ENCODE measurements at regions not wholly inside any gene's neighbourhood (a gene's known extent, or its start where the extent isn't known, plus 50 kb on each side); places are given as distances from the start of the nearest gene placed in this dataset.

GRCh38 chr1:30049748-30050296, 673.6 kb downstream of the MATN1 start:
- POLR2A ChIA-PET (ENCODE audit: low non-redundant PET) = no interaction called here
- no peak for DNase-seq (ENCODE audit: low spot score)
- CTCF ChIA-PET = no interaction called here
- TF ChIP-seq CTCF (conservative IDR thresholded peaks at IDR 0.05; ENCODE audit: low read depth) = no peak
- no peak overlapping the region for H3K27ac ChIP-seq

- no peak for TF ChIP-seq CTCF (conservative IDR thresholded peaks at IDR 0.05; ENCODE audit: low read depth)
- CTCF ChIA-PET = interaction anchor here (0.5 kb wide), 1 partner anchor 1188 kb away, joined by 4 read pairs; no protein-coding TSS in a partner anchor
- no peak overlapping the region for H3K27ac ChIP-seq
- DNase-seq (ENCODE audit: low spot score) = no peak
- POLR2A ChIA-PET (ENCODE audit: low non-redundant PET) = no interaction called here
Measured at GRCh38 chr1:30048905-30049304, 674.5 kb downstream of the MATN1 start.

- TF ChIP-seq CTCF (conservative IDR thresholded peaks at IDR 0.05; ENCODE audit: low read depth) = no peak
- no peak overlapping the region for H3K27ac ChIP-seq
- POLR2A ChIA-PET (ENCODE audit: low non-redundant PET) = no interaction called here
- no peak for DNase-seq (ENCODE audit: low spot score)
- CTCF ChIA-PET = no interaction called here
Measured at GRCh38 chr1:30047576-30047975, 675.8 kb downstream of the MATN1 start.

GRCh38 chr1:30046751-30047150, 676.6 kb downstream of the MATN1 start:
- TF ChIP-seq CTCF (conservative IDR thresholded peaks at IDR 0.05; ENCODE audit: low read depth) = no peak
- no peak for DNase-seq (ENCODE audit: low spot score)
- ChIA-PET POLR2A (ENCODE audit: low non-redundant PET) (no interaction called here), CTCF (no interaction called here)
- H3K27ac ChIP-seq = no peak overlapping the region

GRCh38 chr1:30045304-30046090, 677.9 kb downstream of the MATN1 start:
- ChIA-PET POLR2A (ENCODE audit: low non-redundant PET) (no interaction called here), CTCF (interaction anchor here (0.6 kb wide), 1 partner anchor 288 kb away, joined by 4 read pairs; no protein-coding TSS in a partner anchor)
- TF ChIP-seq CTCF (conservative IDR thresholded peaks at IDR 0.05; ENCODE audit: low read depth) = no peak
- H3K27ac ChIP-seq = no peak overlapping the region
- DNase-seq (ENCODE audit: low spot score) = no peak

- POLR2A ChIA-PET (ENCODE audit: low non-redundant PET) = no interaction called here
- CTCF ChIA-PET = interaction anchor here (0.6 kb wide), 1 partner anchor 289 kb away, joined by 4 read pairs; no protein-coding TSS in a partner anchor
- no peak for TF ChIP-seq CTCF (conservative IDR thresholded peaks at IDR 0.05; ENCODE audit: low read depth)
- no peak for DNase-seq (ENCODE audit: low spot score)
- H3K27ac ChIP-seq = no peak overlapping the region
Measured at GRCh38 chr1:30044656-30045144, 678.7 kb downstream of the MATN1 start.

Data from RWPE1 (cell line).